ENCODE measurements at regions not wholly inside any gene's neighbourhood (a gene's known extent, or its start where the extent isn't known, plus 50 kb on each side); places are given as distances from the start of the nearest gene placed in this dataset.

DNA sequence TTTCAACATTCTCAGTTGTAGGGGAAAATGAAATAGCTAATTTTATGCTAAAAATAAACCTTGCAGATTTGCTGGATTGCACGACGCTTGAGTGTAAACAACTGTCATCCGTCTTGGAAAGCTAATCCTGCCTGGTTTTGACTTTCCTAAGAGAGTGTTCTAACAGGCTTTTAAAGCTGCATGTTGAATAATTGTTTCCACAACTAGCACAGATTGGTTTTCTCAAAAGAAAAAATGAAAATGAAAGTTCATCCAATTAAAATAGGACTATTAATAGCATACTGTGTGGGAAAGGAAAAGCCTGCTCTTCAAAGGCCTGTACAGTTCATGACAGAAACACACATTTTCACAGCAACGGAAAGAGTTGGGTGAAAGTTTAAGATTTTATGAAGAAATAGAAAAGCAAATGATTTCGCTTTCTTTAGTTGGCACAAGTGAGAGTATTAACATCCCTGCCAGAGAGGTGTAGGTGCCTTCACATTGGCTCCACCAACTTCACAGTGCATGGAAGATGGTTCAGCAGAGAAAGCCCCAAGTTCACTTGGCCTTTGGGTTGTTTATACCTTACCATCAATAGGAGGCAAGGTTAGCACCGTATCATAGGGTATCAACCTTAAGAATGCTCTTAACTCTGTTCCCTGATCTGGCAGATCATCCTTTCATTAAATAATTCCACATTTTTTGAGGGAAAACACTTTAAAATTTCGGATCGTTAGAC lies 140.0 kb upstream of the GUCY1A1 start:
- no peak for DNase-seq
- POLR2A ChIA-PET = no interaction called here
- CTCF ChIA-PET = no interaction called here

DNA sequence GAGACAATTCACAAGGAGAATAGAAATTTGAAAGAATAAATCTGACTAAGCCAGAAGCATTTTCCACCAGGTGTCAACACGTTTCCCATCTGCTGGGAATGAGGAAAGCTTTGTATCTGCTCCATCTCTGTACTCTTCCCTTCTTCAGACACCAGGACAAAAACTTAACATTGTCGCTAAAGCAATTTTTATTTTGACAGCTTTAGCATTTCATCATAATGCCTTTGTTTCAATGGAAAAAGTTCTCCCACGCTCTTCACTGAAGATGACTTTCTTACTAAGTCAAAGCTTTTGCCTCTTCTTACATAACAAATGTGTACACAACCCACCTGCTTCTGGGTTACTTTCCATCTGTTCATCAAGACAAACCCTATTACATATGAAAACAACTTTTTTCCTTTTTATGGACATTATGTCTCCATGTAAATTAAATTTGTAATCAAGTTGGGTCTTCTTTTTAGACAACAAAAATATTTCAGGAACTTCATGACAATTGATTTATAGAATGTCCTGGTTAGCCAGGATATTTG lies 141.7 kb upstream of the GUCY1A1 start:
- ChIA-PET POLR2A (no interaction called here), CTCF (no interaction called here)
- ATAC-seq (ENCODE audit: poor library complexity) (no peak), DNase-seq (no peak)
- Mint-ChIP-seq H3K27ac (no peak overlapping the region), H3K4me1 (ENCODE audit: low read depth) (no peaks in the 10 kb centered on the region), H3K4me3 (no peak overlapping the region), H3K36me3 (ENCODE audit: low read depth) (no peaks in the 10 kb centered on the region), H3K9me3 (peaks cover 3% of the 10 kb centered on the region), H3K27me3 (no peaks in the 10 kb centered on the region)
- TF ChIP-seq, protein P1, sequence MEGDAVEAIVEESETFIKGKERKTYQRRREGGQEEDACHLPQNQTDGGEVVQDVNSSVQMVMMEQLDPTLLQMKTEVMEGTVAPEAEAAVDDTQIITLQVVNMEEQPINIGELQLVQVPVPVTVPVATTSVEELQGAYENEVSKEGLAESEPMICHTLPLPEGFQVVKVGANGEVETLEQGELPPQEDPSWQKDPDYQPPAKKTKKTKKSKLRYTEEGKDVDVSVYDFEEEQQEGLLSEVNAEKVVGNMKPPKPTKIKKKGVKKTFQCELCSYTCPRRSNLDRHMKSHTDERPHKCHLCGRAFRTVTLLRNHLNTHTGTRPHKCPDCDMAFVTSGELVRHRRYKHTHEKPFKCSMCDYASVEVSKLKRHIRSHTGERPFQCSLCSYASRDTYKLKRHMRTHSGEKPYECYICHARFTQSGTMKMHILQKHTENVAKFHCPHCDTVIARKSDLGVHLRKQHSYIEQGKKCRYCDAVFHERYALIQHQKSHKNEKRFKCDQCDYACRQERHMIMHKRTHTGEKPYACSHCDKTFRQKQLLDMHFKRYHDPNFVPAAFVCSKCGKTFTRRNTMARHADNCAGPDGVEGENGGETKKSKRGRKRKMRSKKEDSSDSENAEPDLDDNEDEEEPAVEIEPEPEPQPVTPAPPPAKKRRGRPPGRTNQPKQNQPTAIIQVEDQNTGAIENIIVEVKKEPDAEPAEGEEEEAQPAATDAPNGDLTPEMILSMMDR (IDR thresholded peaks at IDR 0.05) = no peak
- no peaks in the 10 kb centered on the region for H3K27me3 ChIP-seq (ENCODE audit: control insufficient read depth in 1 of 2, insufficient read depth in 2 of 2, low read length in 2 of 2)
- H3K9me3 ChIP-seq (ENCODE audit: control insufficient read depth in 1 of 2, insufficient read depth in 1 of 2, low read length in 2 of 2) = no peaks in the 10 kb centered on the region
- H3K27ac ChIP-seq (ENCODE audit: low read depth in 1 of 2, low read length in 2 of 2) = no peak overlapping the region
- H3K36me3 ChIP-seq (ENCODE audit: insufficient read depth, low read length) = no peaks in the 10 kb centered on the region
- no peak overlapping the region for H3K4me3 ChIP-seq (ENCODE audit: low read length)
- H3K4me1 ChIP-seq (ENCODE audit: insufficient read depth, low read length) = no peaks in the 10 kb centered on the region
- intact Hi-C loops (cut with DNase I, micrococcal nuclease) = no loop called here

More for the DNA sequence above, 140.0 kb upstream of the GUCY1A1 start:
- H3K27me3 ChIP-seq (ENCODE audit: control insufficient read depth in 1 of 2, insufficient read depth in 2 of 2, low read length in 2 of 2) = no peaks in the 10 kb centered on the region
- Mint-ChIP-seq H3K36me3 (ENCODE audit: low read depth) (no peaks in the 10 kb centered on the region), H3K4me3 (no peak overlapping the region), H3K9me3 (peaks cover 3% of the 10 kb centered on the region), H3K27me3 (no peaks in the 10 kb centered on the region), H3K4me1 (ENCODE audit: low read depth) (no peaks in the 10 kb centered on the region), H3K27ac (no peak overlapping the region)
- no peak for ATAC-seq (ENCODE audit: poor library complexity)
- H3K36me3 ChIP-seq (ENCODE audit: insufficient read depth, low read length) = no peaks in the 10 kb centered on the region
- H3K27ac ChIP-seq (ENCODE audit: low read depth in 1 of 2, low read length in 2 of 2) = no peak overlapping the region
- no peaks in the 10 kb centered on the region for H3K4me1 ChIP-seq (ENCODE audit: insufficient read depth, low read length)
- TF ChIP-seq, protein P1 (IDR thresholded peaks at IDR 0.05) = no peak
- H3K9me3 ChIP-seq (ENCODE audit: control insufficient read depth in 1 of 2, insufficient read depth in 1 of 2, low read length in 2 of 2) = no peaks in the 10 kb centered on the region
- intact Hi-C loops (cut with DNase I, micrococcal nuclease) = no loop called here
- no peak overlapping the region for H3K4me3 ChIP-seq (ENCODE audit: low read length)

DNA sequence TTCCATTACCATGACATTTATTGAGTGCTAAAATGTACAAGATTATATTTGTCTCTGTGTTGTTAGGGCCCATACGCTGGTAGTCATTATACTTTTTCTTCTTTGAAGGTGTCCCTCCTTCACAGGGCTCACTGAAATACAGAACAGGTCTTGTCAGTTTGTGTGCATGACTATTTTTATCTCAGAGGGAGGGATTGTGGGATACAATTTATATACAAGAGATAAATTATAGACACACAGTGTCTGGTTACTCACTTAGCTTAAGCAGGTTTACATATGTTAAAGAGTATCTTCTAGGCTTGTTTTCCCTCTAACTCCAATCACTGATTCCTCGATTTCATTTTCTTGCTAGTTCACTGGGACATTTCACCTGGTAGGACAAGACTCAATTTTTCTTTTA lies 143.3 kb upstream of the GUCY1A1 start:
- Mint-ChIP-seq H3K9me3 (peaks cover 3% of the 10 kb centered on the region), H3K27me3 (no peaks in the 10 kb centered on the region), H3K4me1 (ENCODE audit: low read depth) (no peaks in the 10 kb centered on the region), H3K4me3 (no peak overlapping the region), H3K36me3 (ENCODE audit: low read depth) (no peaks in the 10 kb centered on the region), H3K27ac (no peak overlapping the region)
- Histone ChIP-seq H3K4me3 (ENCODE audit: low read length) (no peak overlapping the region), H3K9me3 (ENCODE audit: control insufficient read depth in 1 of 2, insufficient read depth in 1 of 2, low read length in 2 of 2) (no peaks in the 10 kb centered on the region), H3K27ac (ENCODE audit: low read depth in 1 of 2, low read length in 2 of 2) (no peak overlapping the region), H3K27me3 (ENCODE audit: control insufficient read depth in 1 of 2, insufficient read depth in 2 of 2, low read length in 2 of 2) (no peaks in the 10 kb centered on the region), H3K36me3 (ENCODE audit: insufficient read depth, low read length) (no peaks in the 10 kb centered on the region), H3K4me1 (ENCODE audit: insufficient read depth, low read length) (no peaks in the 10 kb centered on the region)
- ChIA-PET POLR2A (no interaction called here), CTCF (no interaction called here)
- intact Hi-C loops (cut with DNase I, micrococcal nuclease) = no loop called here
- no peak for ATAC-seq (ENCODE audit: poor library complexity)
- no peak for DNase-seq
- TF ChIP-seq, protein P1 (IDR thresholded peaks at IDR 0.05) = no peak

Measured in CD4-positive, alpha-beta T cell (primary cell).